ENCODE measurements at regions not wholly inside any gene's neighbourhood (a gene's known extent, or its start where the extent isn't known, plus 50 kb on each side); places are given as distances from the start of the nearest gene placed in this dataset.

GRCh38 chr6:71478834-71479541, 190.4 kb downstream of the OGFRL1 start:
- TF ChIP-seq CTCF (IDR thresholded peaks at IDR 0.05) (no peak), POLR2A (IDR thresholded peaks at IDR 0.05) (no peak)

Measured in breast epithelium (tissue), 3 donors.